Inflammatory macrophage (primary cell): ENCODE measurements at regions not wholly inside any gene's neighbourhood (a gene's known extent, or its start where the extent isn't known, plus 50 kb on each side); places are given as distances from the start of the nearest gene placed in this dataset.

Experiments used
- DNase-seq, 2 donors: peaks; one replicate each; pipeline ENCODE4 v3.0.0-alpha.2; 2020 to 2022

- no peak for DNase-seq
These were observed 101.0 kb upstream of the NMNAT3 start for GRCh38 chr3:139778682-139779233.

DNA sequence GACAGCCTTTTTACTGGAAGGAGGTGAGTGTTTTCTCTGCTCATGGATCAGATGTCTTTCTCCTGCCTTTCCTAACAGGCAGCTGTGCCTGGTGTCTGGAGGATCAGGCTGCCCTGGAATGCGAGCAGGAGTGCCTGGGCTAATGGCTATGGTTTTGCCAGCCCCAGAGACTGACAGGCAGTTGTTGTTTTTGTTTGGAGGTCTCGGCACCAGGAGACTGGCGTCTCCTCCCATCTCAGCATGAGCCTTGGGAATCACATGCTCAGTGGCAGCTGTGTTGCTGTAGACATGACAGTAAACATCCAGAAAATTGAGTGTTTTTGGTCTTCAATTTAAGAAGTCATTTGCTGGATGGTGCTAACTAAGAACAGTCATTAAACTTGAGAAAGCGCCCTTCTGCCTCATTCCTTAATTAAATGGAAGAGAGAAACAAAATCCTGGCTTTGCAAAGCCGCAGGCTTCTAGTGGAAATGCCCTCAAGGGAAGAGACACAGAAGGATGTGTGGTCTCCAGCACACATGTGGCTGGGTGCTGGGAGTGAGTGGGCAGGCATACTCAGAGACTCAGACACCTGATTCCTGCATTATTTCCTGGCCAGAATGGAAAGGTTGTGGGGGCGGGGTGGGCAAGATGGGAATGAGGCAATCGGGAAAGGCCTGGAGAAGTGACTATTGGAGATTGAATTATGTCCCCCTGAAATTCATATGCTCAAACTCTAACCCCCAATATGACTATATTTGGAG is 97.0 kb upstream of the NMNAT3 start:
- no peak for DNase-seq

DNA sequence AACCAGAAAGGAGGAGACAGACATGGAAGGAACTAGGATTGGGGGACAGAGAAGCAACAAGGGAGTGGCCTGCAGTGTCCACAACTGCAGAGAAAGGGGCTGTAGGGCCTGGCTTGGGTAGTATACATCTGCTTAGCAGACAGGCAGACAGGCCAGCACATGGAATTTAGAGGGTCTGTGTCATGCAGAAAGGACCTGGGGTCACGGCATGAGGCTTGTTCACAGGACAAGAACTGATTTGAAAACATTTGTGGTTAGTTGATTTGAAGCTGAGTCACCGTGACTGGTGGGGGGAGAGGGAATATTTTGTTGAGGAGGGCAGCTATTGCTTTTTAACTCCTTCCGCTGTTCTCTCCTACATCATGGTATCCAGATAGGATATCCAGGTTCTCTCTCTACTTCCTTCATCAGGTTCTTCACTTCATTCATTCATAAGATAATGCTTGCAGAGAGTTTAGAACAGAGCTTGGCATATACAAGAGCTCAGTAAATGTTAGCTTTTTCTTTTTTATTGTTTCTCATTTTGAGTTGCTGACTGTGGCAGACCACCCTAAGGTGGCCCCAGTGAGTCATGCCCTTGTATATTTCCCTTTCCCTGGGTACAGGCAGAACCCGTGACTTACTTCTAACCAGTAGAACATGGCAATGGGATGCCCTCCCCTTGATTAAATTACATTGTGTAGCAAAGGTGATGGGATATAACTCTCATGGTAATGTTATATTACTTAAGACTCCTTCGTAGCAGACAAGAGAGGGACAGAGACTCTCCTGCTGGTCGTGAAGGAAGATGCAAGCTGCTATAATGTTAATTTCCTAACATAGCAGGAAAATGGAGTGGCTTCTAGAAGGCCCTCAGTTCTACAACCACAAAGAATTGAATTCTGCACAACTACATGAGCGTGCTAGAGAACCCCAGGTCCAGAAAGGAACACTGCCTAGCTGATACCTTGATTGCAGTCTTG is 95.0 kb upstream of the NMNAT3 start:
- DNase-seq, result no peak

DNA sequence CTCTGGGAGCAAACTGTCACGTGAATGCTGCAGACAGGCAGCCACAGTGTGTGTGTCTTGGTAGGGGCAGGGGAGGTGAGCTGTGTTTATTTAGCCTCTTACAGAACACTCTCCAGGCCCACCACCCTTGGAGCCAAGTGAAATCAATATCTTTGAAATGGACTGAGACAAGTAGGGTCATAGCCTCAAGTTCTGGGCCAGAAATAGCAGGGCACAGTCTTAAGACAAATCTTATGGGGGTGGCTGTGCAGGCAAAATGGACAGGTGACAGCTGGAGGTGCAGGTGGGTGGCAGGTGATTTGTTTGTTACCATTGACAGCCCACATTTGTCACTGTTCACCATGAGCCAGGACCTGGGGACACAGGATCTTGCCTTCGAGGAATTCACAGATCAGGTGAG is 93.6 kb upstream of the NMNAT3 start:
- no peak for DNase-seq

DNA sequence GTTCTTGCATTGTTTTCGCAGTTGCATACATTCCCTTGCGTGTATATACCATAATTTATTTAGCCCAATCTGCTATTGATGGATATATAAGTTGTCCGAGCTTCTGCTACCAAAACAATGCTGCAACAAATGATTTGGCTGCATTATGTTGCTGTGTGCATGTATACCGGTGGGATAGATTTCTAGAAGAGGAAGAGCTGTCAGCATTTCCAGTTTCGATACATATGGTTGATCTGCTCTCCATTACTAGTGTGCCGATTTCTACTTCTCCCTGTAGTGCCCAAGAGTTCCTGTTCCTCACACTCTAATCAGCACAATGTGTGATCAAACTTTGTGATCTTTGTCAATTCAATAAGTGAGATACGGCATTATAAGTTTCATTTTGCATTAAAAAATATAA is 92.8 kb upstream of the NMNAT3 start:
- DNase-seq, result no peak

DNA sequence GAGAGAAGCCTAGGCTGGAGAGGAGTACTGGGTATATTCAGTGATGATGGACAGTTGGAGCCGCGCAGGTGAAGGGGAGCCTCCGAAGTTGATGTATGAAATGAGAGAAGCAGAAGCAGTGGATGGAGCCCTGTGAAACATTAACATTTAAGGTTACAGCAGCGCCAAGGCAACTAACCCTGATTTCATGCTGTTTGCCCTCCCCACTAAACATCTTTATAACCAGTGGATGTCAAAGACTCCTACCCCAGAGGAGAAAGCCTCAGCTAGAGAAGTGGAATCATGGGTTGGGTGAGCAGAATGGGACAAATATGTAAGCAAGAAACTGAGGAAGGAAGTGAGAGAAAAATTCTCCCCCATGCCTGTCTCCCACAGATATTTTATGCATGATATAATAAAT is 92.0 kb upstream of the NMNAT3 start:
- DNase-seq, result no peak

DNA sequence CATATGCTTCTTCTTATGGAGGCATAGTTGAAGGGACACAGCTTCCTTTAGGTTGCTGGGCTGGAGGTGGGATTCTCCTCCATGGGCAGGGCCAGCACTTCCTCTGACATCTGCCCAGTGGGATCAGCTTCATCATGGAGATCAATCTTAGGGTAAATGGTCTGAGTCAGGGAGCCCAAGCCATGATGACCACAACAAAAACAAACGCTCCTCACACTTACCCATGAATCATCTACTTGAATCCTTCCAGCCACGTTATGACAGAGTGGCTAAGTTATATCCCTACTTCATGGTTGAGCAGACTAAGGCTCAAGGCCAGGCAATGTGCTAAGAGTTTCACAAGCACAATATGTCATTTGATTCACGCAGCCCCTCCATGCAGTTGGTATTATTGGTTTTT is 87.2 kb upstream of the NMNAT3 start:
- no peak for DNase-seq

DNA sequence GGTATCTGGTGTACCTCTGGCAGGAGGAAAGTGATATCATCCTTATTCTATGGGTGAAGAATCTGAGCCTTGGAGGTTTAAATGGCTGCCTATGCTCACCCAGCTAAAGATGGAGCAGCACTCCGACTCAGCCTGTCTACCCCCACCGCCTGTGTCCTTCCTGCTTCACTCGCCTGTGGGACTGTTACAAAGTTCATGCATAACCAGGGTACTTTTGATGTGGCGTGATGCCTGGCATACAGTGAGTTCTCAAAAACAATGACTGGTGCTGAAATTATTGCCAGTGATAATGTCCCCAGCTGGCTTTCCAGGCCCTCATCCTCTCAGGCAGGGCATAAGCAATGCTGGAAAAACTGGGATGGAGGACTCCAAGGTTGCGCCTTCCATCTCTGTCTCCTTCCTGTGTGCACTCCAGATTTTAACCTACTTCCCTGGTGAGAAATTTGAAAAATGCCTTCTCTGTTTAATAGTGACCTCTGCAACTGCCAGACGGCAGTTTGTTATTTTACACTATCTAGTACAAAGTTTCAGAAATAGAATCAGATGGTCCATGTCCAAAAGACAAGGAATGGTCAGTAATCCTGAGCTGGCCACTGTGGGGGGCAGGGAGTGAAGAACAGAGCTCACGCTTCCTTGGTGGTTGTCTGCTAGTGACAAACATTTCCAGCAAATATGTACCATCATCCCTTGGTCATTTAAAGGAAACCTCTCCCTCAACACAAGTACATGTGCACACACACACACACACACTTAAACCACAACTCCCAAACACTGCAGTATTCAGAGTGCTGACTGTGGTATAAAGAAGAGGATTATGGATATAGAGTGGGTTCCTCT is 86.5 kb upstream of the NMNAT3 start:
- DNase-seq, result no peak

DNA sequence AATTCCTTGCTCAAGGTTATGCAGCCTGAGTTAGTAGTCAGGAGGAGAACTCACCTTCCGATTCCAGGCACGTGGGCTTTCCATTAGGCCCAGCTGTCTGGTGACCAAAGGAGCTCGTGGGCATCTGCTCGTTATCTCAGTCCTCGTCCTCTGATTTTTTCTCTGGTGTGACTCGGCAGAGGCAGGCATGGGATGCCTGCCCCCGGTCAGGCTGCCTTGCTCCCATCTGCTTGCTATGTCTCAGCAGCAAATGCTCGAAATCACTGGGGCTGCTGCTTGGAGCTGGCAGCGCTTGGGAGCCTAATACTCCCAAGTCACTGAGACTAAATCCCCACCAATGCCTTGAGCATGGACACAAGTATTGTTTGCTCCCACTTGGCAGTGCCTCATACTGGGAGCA is 84.5 kb upstream of the NMNAT3 start:
- DNase-seq, result no peak

DNA sequence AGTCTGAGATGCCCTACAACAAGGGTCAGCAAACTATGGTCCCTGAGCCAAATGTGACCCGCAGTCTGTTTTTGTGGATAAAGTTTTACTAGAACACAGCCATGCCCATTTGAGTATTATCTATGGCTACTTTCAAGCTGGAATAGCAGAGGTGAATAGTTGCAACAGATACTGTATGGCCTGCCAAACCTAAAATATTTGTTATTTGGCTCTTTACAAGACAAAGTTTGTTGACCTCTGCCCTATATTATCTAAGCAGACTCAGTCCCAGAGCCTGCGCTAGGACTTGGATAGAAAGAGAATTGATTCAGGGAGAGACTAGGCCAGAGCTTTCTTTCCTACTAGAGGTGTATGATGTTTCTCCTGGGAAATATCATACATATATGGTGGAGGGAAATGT is 81.7 kb upstream of the NMNAT3 start:
- no peak for DNase-seq

DNA sequence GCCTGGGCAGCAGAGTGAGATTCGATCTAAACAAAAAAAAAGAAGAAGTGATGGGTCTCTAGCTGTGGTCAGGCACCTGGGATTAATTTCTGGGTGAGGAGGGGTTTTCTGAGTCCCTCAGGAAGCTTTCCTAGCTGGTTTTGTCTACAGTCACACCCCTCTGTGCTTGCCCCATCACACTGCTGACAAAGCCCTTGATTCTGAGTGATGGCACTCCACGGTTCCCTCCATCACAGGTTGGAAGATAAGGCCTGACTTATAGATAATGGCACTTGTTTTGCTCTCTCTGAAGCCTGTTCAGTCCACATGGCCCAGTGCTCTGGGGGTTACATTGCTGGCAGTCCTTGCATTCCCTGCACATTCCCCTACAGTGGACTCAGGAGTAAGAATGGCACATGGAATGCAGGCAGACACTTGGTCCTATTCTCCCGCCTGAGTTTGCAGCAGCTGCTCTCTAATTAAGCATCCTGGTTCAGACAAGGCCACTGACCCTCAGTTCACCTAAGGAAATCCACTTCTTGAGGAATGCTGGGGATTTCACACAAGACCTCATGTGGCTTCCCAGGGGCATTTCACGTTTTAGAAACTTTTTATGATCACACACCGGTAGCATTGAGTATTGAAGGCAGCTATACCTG is 81.0 kb upstream of the NMNAT3 start:
- no peak for DNase-seq

DNA sequence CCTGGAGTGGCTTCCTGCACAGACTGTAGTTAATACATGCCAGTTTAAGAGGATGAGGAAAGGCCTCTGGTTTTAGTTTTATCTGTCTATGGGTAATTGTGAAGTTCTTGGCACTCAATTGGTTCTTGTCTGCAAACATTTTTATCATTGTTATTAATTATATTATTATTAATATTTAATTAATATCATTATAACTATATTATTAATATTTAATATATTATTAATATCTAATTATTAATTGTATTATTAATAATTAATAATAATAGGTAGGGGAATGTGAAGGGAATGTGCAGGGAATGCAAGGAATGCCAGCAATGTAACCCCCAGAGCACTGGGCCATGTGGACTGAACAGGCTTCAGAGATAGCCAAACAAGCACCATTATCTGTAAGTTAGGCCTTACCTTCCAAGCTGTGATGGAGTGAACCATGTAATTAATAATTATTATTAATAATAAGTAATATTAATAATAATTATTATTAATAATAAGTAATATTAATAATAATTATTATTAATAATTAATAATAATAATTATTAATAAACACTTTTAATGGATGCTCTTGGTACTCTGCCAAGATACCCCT is 79.8 kb upstream of the NMNAT3 start:
- no peak for DNase-seq

DNA sequence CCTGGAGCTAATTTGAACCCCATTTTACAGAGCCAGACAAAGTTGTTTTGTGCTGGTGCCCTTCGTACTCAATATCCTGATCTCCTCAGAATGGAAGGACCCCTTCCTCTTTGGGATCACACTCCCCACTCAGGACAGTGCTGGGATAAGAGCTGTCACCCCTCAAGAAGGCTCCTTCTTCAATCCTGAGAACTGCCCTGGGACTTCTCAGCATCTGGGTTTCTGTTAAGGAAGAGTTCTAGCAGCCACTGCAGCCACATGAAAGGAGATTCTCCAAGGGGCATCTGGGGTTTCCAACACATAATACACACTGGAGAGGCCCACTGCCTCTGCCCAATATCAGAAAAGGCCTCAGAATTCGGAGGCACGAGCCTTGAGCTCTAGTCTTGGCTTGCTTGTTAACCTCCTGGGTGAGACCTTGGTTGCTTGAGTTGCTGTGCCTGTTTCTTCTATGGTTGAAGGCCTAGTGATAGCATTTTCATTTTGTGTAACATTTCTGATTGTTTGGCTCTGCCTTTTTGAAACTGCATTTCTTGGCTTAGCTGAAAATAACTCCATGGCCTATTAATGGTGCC is 78.8 kb upstream of the NMNAT3 start:
- no peak for DNase-seq

- no peak for DNase-seq
These were observed 77.8 kb upstream of the NMNAT3 start for GRCh38 chr3:139755551-139755950.

DNA sequence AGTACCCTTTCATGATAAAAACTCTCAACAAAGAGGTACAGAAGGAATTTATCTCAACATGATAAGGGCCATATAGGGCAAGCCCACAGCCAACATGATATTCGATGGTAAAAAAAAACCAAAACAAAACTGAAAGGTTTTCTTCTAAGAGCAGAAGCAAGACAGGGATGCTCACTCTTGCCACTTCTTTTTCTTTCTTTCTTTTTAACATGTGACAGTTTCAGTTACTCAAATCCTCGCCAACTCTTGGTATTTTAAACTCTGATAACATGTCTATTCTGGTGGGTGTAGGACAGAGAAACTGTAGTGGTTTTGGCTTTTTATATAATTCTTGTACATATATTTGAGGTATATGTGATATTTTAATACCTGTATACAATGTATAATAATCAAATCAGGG is 74.0 kb upstream of the NMNAT3 start:
- DNase-seq, result no peak

DNA sequence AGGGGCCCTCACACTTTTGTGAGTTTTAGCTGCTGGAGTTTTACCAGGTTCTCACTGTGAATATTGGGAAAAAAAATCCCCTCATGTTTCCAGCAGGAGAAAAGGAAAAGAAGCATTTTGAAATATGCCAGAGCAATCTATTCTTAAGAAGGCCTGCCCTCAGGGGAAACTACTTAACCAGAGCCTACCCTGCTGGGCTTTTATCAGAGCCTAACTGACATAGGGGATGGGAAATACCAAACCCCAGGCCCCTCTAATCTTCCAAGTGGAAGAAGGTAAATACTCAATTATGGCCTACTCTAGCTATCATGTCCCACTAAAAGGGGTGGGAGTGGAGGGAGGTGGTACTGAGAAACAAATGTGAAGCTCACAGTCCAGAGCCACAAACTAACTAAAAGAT is 68.7 kb upstream of the NMNAT3 start:
- DNase-seq, result no peak

GRCh38 chr3:139745831-139746230 is 68.1 kb upstream of the NMNAT3 start:
- DNase-seq, result no peak

DNA sequence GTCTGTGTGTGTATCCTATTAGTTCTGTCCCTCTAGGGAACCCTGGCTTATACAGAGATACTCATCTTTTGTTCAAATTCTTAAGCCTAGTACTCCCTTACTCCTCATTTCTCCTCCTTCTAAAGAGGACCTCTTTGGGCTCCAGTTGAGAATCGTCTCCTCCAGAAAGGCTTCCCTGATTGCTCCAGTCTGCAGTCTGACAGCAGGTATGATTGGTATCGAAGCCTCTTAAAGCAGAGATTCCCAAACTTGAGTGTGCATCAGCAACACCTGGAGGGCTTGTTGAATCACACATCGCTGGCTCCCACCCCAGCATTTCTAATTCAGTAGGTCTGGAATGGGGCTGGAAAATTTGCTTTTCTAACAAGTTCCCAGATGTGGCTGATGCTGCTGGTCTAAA is 60.9 kb upstream of the NMNAT3 start:
- no peak for DNase-seq

DNA sequence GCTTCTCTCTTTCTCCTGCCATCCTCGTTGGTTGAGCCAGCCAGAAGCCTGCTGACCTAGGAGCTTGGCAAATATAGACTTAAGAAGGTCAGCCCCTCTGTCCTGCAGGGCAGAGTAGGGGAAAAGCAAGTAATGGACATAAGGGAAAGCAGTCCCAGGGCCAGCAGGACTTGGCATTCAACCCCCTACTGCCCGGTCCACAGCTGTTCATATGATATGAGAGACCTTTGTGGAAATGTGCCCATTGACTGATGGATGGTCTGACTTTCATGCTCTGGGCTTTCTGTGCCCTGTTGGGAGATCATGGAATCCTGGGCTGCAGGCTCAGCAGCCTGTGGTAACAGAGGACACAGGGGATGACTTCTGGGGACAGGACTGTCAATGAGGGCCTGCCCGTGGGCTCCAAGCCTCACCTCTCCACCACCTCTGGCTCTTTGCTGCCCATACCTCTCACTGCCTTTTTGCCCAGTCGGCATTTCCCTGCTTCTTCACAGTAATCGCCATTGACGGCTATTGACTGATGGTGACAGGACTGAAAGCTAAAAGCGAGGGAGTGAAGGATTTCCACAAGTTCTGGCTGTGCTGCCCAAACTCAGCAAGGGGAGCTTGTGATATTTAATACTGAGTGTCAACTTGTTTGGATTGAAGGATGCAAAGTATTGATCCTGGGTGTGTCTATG is 60.0 kb upstream of the NMNAT3 start:
- no peak for DNase-seq

DNA sequence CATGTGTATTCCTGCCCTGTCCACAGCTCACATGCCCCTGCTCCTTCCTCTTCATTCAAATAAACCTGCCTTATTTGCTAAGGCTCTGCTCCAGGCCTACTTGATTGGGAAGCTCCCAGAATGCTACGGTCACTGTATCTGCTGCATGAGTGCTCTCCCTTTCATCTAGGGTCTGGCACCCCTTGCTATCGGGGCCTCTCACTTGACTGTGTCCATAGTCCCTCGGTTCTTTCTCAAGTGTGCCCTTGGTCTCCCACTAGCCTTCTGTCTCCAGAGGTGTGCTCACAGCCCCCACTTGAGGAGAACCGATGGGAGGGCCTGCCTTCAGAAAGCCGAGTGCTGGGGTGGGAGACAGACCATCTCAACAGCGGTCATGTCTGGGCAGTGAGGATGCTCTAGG is 57.4 kb upstream of the NMNAT3 start:
- no peak for DNase-seq

GRCh38 chr3:139732729-139733128 is 55.0 kb upstream of the NMNAT3 start:
- no peak for DNase-seq
